K562 (cell line): ENCODE measurements at regions not wholly inside any gene's neighbourhood (a gene's known extent, or its start where the extent isn't known, plus 50 kb on each side); places are given as distances from the start of the nearest gene placed in this dataset.

Experiments used
- ARHGAP35 ChIP-seq: fragments of 450-650 bp; IDR thresholded peaks from 2 replicates; pipeline ENCODE4 v1.6.1; 2018; ENCODE audit not compliant: partially characterized antibody
- BRD9 ChIP-seq: fragments of 450-650 bp; IDR thresholded peaks from 2 replicates; pipeline ENCODE4 v1.6.1; 2018; ENCODE audit warnings: low read depth; ENCODE audit not compliant: partially characterized antibody
- CBFA2T2 ChIP-seq: fragments of 450-650 bp; conservative IDR thresholded peaks from 2 replicates; pipeline ENCODE4 v1.6.1; 2017; ENCODE audit warnings: mild to moderate bottlenecking
- CCNT2 ChIP-seq: IDR thresholded peaks from 2 replicates; pipeline ENCODE4 v1.6.1; 2011; ENCODE audit warnings: borderline replicate concordance, low read depth, mild to moderate bottlenecking, moderate library complexity, mixed read lengths, low read length; ENCODE audit not compliant: insufficient read length; ENCODE audit errors: extremely low read depth
- CTBP1 ChIP-seq: fragments of 450-650 bp; IDR thresholded peaks from 2 replicates; pipeline ENCODE4 v1.6.1; 2016; ENCODE audit warnings: borderline replicate concordance
- E2F3 ChIP-seq: fragments of 250-450 bp; sonication (Bioruptor Pico); IDR thresholded peaks from 2 replicates; pipeline ENCODE4 v1.4.0; 2020; ENCODE audit warnings: mild to moderate bottlenecking
- ERF ChIP-seq: fragments of 450-650 bp; formaldehyde crosslinking; IDR thresholded peaks from 2 replicates; pipeline ENCODE4 v1.4.0; 2020; ENCODE audit warnings: mild to moderate bottlenecking, mixed read lengths
- IRF2 ChIP-seq: sonication (generic); formaldehyde crosslinking; IDR thresholded peaks from 2 replicates; pipeline ENCODE4 v1.8.1; 2022; ENCODE audit warnings: mild to moderate bottlenecking, missing genetic modification reagents
- KLF1 ChIP-seq: fragments of 450-650 bp; IDR thresholded peaks from 2 replicates; pipeline ENCODE4 v1.6.1; 2016; ENCODE audit warnings: missing genetic modification characterization, missing compliant biosample characterization
- KLF13 ChIP-seq: fragments of 450-650 bp; IDR thresholded peaks from 2 replicates; pipeline ENCODE4 v1.6.1; 2016; ENCODE audit warnings: missing genetic modification characterization, low read depth, mild to moderate bottlenecking, missing compliant biosample characterization, moderate library complexity, borderline replicate concordance
- L3MBTL2 ChIP-seq: fragments of 450-650 bp; IDR thresholded peaks from 2 replicates; pipeline ENCODE4 v1.6.1; 2016; ENCODE audit warnings: mild to moderate bottlenecking, moderate library complexity
- MAFF ChIP-seq: IDR thresholded peaks from 2 replicates; pipeline ENCODE4 v1.6.1; 2012; ENCODE audit warnings: low read length, improper control_type of control experiment
- PML ChIP-seq: IDR thresholded peaks from 2 replicates; pipeline ENCODE4 v1.6.1; 2012; ENCODE audit warnings: low read length, inconsistent platforms
- PTRF ChIP-seq: fragments of 450-650 bp; IDR thresholded peaks from 2 replicates; pipeline ENCODE4 v1.6.1; 2016; ENCODE audit warnings: mild to moderate bottlenecking, missing genetic modification characterization, missing compliant biosample characterization
- SMARCB1 ChIP-seq: IDR thresholded peaks from 2 replicates; pipeline ENCODE4 v1.6.1; 2011; ENCODE audit warnings: improper control_type of control experiment, low read depth; ENCODE audit not compliant: insufficient read length
- STAT5A ChIP-seq: IDR thresholded peaks from 2 replicates; pipeline ENCODE4 v1.6.1; 2012; ENCODE audit warnings: low read length, inconsistent platforms, borderline replicate concordance
- WHSC1 ChIP-seq: IDR thresholded peaks from one replicate; pipeline ENCODE4 v1.6.1; 2012; ENCODE audit warnings: low read length, control low read depth, inconsistent platforms
- ZBTB8A ChIP-seq: fragments of 450-650 bp; IDR thresholded peaks from 2 replicates; pipeline ENCODE4 v1.6.1; 2018; ENCODE audit warnings: mild to moderate bottlenecking, moderate library complexity; ENCODE audit not compliant: partially characterized antibody
- ZNF124 ChIP-seq: sonication (generic); formaldehyde crosslinking; IDR thresholded peaks from 2 replicates; pipeline ENCODE4 v1.8.1; 2022; ENCODE audit warnings: missing genetic modification reagents
- ZNF175 ChIP-seq: fragments of 200-800 bp; sonication (Bioruptor generic); IDR thresholded peaks from 2 replicates; pipeline ENCODE4 v1.6.1; 2016; ENCODE audit warnings: low read depth, mild to moderate bottlenecking, missing genetic modification characterization, missing compliant biosample characterization
- ZNF282 ChIP-seq: sonication (generic); formaldehyde crosslinking; IDR thresholded peaks from 2 replicates; pipeline ENCODE4 v1.8.1; 2023; ENCODE audit warnings: missing genetic modification reagents
- ZNF551 ChIP-seq: fragments of 250-450 bp; sonication (Bioruptor Pico); IDR thresholded peaks from 2 replicates; pipeline ENCODE4 v1.5.0; 2021; ENCODE audit warnings: mild to moderate bottlenecking, moderate library complexity
- ZNF644 ChIP-seq: fragments of 200-800 bp; sonication (Bioruptor generic); IDR thresholded peaks from 2 replicates; pipeline ENCODE4 v1.6.1; 2016; ENCODE audit warnings: low read depth, missing genetic modification characterization, missing compliant biosample characterization
- ZNF77 ChIP-seq: fragments of 250-450 bp; sonication (Bioruptor Pico); IDR thresholded peaks from 2 replicates; pipeline ENCODE4 v1.5.0; 2020
- ZZZ3 ChIP-seq: fragments of 450-650 bp; IDR thresholded peaks from 2 replicates; pipeline ENCODE4 v1.6.1; 2016; ENCODE audit warnings: antibody characterized with exemption, mild to moderate bottlenecking, moderate library complexity
- TF ChIP-seq, protein P1 (sequence below): fragments of 450-650 bp; IDR thresholded peaks from 2 replicates; pipeline ENCODE4 v1.6.1; 2017; ENCODE audit warnings: mild to moderate bottlenecking, moderate library complexity
- TF ChIP-seq, protein P2 (sequence below): fragments of 450-650 bp; IDR thresholded peaks from 2 replicates; pipeline ENCODE4 v1.6.1; 2016; ENCODE audit warnings: borderline replicate concordance
- TF ChIP-seq, protein P3 (sequence below): fragments of 250-450 bp; sonication (Bioruptor Pico); IDR thresholded peaks from 2 replicates; pipeline ENCODE4 v1.4.0; 2020; ENCODE audit warnings: mild to moderate bottlenecking

DNA sequence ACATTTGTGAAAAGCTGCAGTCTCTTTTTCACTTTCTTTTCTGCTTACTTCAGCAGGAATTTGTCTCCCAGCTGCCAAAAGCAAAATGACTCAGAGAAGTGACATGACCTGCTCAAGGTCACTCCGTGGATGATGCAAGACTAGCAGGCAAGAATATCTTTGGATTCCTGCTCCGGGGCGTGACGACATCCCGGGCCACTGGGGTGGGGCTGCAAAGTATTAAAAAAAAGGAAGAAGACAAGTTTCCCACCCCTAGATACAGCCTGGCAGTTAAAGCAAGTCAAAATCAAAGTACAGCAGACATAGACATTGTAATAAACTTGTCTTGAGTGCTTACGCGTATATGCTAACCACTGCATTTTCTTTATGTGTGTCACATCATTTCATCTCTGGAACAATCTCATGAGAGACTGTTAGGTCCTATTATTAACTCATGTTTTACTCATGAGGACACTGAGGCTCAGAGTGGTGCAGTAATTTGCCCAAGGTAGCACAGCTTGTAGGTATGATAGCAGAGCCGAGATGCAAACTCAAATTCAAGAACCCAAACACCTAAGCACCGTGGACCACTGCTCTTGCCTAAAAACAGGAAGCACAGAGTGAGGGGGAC is 485.2 kb upstream of the PROK2 start (continued):
- peak; percentile 6 for TF ChIP-seq BRD9
- TF ChIP-seq, protein P1, sequence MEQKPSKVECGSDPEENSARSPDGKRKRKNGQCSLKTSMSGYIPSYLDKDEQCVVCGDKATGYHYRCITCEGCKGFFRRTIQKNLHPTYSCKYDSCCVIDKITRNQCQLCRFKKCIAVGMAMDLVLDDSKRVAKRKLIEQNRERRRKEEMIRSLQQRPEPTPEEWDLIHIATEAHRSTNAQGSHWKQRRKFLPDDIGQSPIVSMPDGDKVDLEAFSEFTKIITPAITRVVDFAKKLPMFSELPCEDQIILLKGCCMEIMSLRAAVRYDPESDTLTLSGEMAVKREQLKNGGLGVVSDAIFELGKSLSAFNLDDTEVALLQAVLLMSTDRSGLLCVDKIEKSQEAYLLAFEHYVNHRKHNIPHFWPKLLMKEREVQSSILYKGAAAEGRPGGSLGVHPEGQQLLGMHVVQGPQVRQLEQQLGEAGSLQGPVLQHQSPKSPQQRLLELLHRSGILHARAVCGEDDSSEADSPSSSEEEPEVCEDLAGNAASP = no peak
- TF ChIP-seq KLF13 (tag) = no peak
- TF ChIP-seq ZBTB8A = no peak
- no peak for TF ChIP-seq ARHGAP35
- no peak for TF ChIP-seq STAT5A
- TF ChIP-seq PML = no peak
- no peak for TF ChIP-seq ZNF77 (CRISPR knock-in tag)
- peak; percentile 97 for TF ChIP-seq MAFF
- TF ChIP-seq ZZZ3 = no peak
- TF ChIP-seq, protein P2, sequence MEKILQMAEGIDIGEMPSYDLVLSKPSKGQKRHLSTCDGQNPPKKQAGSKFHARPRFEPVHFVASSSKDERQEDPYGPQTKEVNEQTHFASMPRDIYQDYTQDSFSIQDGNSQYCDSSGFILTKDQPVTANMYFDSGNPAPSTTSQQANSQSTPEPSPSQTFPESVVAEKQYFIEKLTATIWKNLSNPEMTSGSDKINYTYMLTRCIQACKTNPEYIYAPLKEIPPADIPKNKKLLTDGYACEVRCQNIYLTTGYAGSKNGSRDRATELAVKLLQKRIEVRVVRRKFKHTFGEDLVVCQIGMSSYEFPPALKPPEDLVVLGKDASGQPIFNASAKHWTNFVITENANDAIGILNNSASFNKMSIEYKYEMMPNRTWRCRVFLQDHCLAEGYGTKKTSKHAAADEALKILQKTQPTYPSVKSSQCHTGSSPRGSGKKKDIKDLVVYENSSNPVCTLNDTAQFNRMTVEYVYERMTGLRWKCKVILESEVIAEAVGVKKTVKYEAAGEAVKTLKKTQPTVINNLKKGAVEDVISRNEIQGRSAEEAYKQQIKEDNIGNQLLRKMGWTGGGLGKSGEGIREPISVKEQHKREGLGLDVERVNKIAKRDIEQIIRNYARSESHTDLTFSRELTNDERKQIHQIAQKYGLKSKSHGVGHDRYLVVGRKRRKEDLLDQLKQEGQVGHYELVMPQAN = no peak
- no peak for TF ChIP-seq ZNF124
- peak; percentile 23 for TF ChIP-seq CCNT2
- no peak for TF ChIP-seq WHSC1
- TF ChIP-seq SMARCB1 = no peak
- TF ChIP-seq IRF2 (CRISPR knock-in tag) = no peak
- no peak for TF ChIP-seq ZNF175 (CRISPR knock-in tag)
- peak; percentile 49; the same call in 1 of the 2 replicates for TF ChIP-seq ZNF644 (tag)
- no peak for TF ChIP-seq ERF (CRISPR knock-in tag)
- no peak; the same call in 1 of the 2 replicates for TF ChIP-seq L3MBTL2
- TF ChIP-seq CTBP1 = peak; percentile 73
- no peak; the same call in 1 of the 2 replicates for TF ChIP-seq CBFA2T2
- no peak for TF ChIP-seq ZNF551
- TF ChIP-seq KLF1 (tag) = no peak
- TF ChIP-seq, protein P3, sequence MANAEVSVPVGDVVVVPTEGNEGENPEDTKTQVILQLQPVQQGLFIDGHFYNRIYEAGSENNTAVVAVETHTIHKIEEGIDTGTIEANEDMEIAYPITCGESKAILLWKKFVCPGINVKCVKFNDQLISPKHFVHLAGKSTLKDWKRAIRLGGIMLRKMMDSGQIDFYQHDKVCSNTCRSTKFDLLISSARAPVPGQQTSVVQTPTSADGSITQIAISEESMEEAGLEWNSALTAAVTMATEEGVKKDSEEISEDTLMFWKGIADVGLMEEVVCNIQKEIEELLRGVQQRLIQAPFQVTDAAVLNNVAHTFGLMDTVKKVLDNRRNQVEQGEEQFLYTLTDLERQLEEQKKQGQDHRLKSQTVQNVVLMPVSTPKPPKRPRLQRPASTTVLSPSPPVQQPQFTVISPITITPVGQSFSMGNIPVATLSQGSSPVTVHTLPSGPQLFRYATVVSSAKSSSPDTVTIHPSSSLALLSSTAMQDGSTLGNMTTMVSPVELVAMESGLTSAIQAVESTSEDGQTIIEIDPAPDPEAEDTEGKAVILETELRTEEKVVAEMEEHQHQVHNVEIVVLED (CRISPR knock-in tag) = no peak
- no peak for TF ChIP-seq ZNF282 (CRISPR knock-in tag)
- no peak for TF ChIP-seq PTRF
- TF ChIP-seq E2F3 (CRISPR knock-in tag) = no peak
